ENCODE measurements at regions not wholly inside any gene's neighbourhood (a gene's known extent, or its start where the extent isn't known, plus 50 kb on each side); places are given as distances from the start of the nearest gene placed in this dataset.

GRCh38 chr20:11375966-11376365 lies 541.7 kb upstream of the BTBD3 start:
- no peaks in the 10 kb centered on the region for H3K36me3 ChIP-seq
- no peak for ATAC-seq
- no peak for DNase-seq
- intact Hi-C loops (cut with DNase I): no loop called here
- H3K4me3 ChIP-seq: no peak overlapping the region
- 76 to 84% methylated on average over 2 of the region's 2 CpGs for whole genome bisulfite sequencing, 2 donors
- H3K27ac ChIP-seq: no peak overlapping the region
- peaks cover 0 to 4% (median 0%) of the 10 kb centered on the region in 11 donors for H3K9me3 ChIP-seq
- H3K4me1 ChIP-seq: no peaks in the 10 kb centered on the region
- no peak for TF ChIP-seq CTCF (IDR thresholded peaks at IDR 0.05)
- peaks cover 0 to 24% (median 5%) of the 10 kb centered on the region in 7 donors for H3K27me3 ChIP-seq

- ATAC-seq (no peak), DNase-seq (no peak)
- no peaks in the 10 kb centered on the region for H3K4me1 ChIP-seq
- peaks cover 0 to 8% (median 0%) of the 10 kb centered on the region in 11 donors for H3K9me3 ChIP-seq
- TF ChIP-seq CTCF (IDR thresholded peaks at IDR 0.05): no peak
- H3K36me3 ChIP-seq: no peaks in the 10 kb centered on the region
- H3K4me3 ChIP-seq: no peak overlapping the region
- intact Hi-C loops (cut with DNase I): no loop called here
- no peak overlapping the region for H3K27ac ChIP-seq
- H3K27me3 ChIP-seq: peaks cover 0 to 24% (median 5%) of the 10 kb centered on the region in 7 donors
Measured at GRCh38 chr20:11376420-11376819, 541.3 kb upstream of the BTBD3 start.

GRCh38 chr20:11376998-11377397 lies 540.7 kb upstream of the BTBD3 start:
- H3K4me1 ChIP-seq: no peaks in the 10 kb centered on the region
- no peak overlapping the region for H3K4me3 ChIP-seq
- ATAC-seq (no peak), DNase-seq (no peak)
- peaks cover 0 to 24% (median 5%) of the 10 kb centered on the region in 7 donors for H3K27me3 ChIP-seq
- H3K36me3 ChIP-seq: no peaks in the 10 kb centered on the region
- intact Hi-C loops (cut with DNase I): no loop called here
- 73 to 75% methylated on average over 2 of the region's 2 CpGs for WGBS, 2 donors
- TF ChIP-seq CTCF (IDR thresholded peaks at IDR 0.05): no peak
- no peak overlapping the region for H3K27ac ChIP-seq
- H3K9me3 ChIP-seq: peaks cover 0 to 14% (median 0%) of the 10 kb centered on the region in 11 donors

- Histone ChIP-seq H3K27ac (no peak overlapping the region), H3K27me3 (peaks cover 0 to 24% (median 5%) of the 10 kb centered on the region in 7 donors), H3K4me3 (no peak overlapping the region), H3K9me3 (peaks cover 0 to 21% (median 0%) of the 10 kb centered on the region in 11 donors), H3K36me3 (no peaks in the 10 kb centered on the region), H3K4me1 (no peaks in the 10 kb centered on the region)
- ATAC-seq (no peak), DNase-seq (no peak)
- 86 to 87% methylated on average over 2 of the region's 2 CpGs for WGBS, 2 donors
- intact Hi-C loops (cut with DNase I): no loop called here
- no peak for TF ChIP-seq CTCF (IDR thresholded peaks at IDR 0.05)
Measured at GRCh38 chr20:11377761-11378160, 539.9 kb upstream of the BTBD3 start.
